GM12878 (cell line): ENCODE measurements at regions not wholly inside any gene's neighbourhood (a gene's known extent, or its start where the extent isn't known, plus 50 kb on each side); places are given as distances from the start of the nearest gene placed in this dataset.

ENCODE experiments used
- ATAC-seq: fragments of 200-7000 bp; cut with Tn5 transposase; 3 replicates; pipeline ENCODE4 v1.9.1; 2020; ENCODE audit warnings: mild to moderate bottlenecking, moderate library complexity
- BruUV-seq: library from RNA; stranded (reverse); fragments of 400-500 nt; replicated peaks from 2 replicates; lab custom pipeline; 2021; lab: Mats Ljungman, UMichigan
- CTCF ChIA-PET: fragments of 300-600 bp; sonication (Branson Sonifier 250); formaldehyde crosslinking; extraction: SDS; loops from one replicate; lab custom pipeline; 2021; ENCODE audit warnings: inconsistent platforms; lab: Yijun Ruan, JAX
- POLR2A ChIA-PET: fragments of 350-600 bp; formaldehyde crosslinking; extraction: SDS; loops from one replicate; lab custom pipeline; 2021; ENCODE audit warnings: inconsistent platforms; lab: Charles Lee
- RAD21 ChIA-PET: fragments of 300-600 bp; sonication (Branson Sonifier 250); formaldehyde crosslinking; loops from one replicate; lab custom pipeline; 2023; ENCODE audit warnings: antibody characterized with exemption; ENCODE audit not compliant: unreplicated experiment; lab: Charles Lee
- SMC1A ChIA-PET: fragments of 300-600 bp; sonication (Branson Sonifier 250); formaldehyde crosslinking; loops from one replicate; lab custom pipeline; 2023; ENCODE audit not compliant: unreplicated experiment, uncharacterized antibody; lab: Charles Lee
- DNase-seq: peaks from one replicate; pipeline ENCODE4 v3.0.0-alpha.2; 2011; ENCODE audit warnings: low read depth, low spot score
- FAIRE-seq: peaks from 3 replicates; lab custom pipeline; 2011; peaks lifted over from hg19 to GRCh38; lab: Jason Lieb, UNC
- H2AFZ ChIP-seq: 2 replicates; pipeline ENCODE4 v1.6.0; 2011; ENCODE audit warnings: low read depth, low read length, control low read depth; ENCODE audit not compliant: control insufficient read depth
- H3K27ac ChIP-seq: 2 replicates; pipeline ENCODE4 v1.5.1; 2011; ENCODE audit warnings: control low read depth; ENCODE audit not compliant: control insufficient read depth, insufficient read depth
- H3K27me3 ChIP-seq, 2 experiments: replicated peaks in 1 of 2; 2 replicates each; pipeline versions ENCODE4 v1.6.0 to v1.6.1; 2011; ENCODE audit warnings: low read length in 1 of 2; ENCODE audit not compliant: control insufficient read depth in 2 of 2, insufficient read depth in 2 of 2
- H3K36me3 ChIP-seq, 2 experiments: 2 replicates each; pipeline ENCODE4 v1.5.1; 2011; ENCODE audit warnings: low read length in 1 of 2; ENCODE audit not compliant: control insufficient read depth in 2 of 2, insufficient read depth in 2 of 2
- H3K4me1 ChIP-seq: 2 replicates; pipeline ENCODE4 v1.6.1; 2011; ENCODE audit warnings: mild to moderate bottlenecking, low read length, moderate library complexity, mixed read lengths; ENCODE audit not compliant: control insufficient read depth, insufficient read depth
- H3K4me2 ChIP-seq: 2 replicates; pipeline ENCODE4 v1.6.0; 2011; ENCODE audit warnings: control low read depth; ENCODE audit not compliant: control insufficient read depth, insufficient read depth
- H3K4me3 ChIP-seq: fragments of 200-600 bp; sonication (generic); 2 replicates; pipeline ENCODE4 v1.5.1; 2016
- H3K79me2 ChIP-seq: 2 replicates; pipeline ENCODE4 v1.6.0; 2011; ENCODE audit warnings: low read length; ENCODE audit not compliant: control insufficient read depth, insufficient read depth
- H3K9ac ChIP-seq: 2 replicates; pipeline ENCODE4 v1.8.0; 2011; ENCODE audit warnings: low read length, control low read depth, mixed read lengths; ENCODE audit not compliant: control insufficient read depth, insufficient read depth
- H3K9me3 ChIP-seq: replicated peaks from 3 replicates; pipeline ENCODE4 v1.5.1; 2011; ENCODE audit warnings: mild to moderate bottlenecking, low read length; ENCODE audit not compliant: control insufficient read depth, insufficient read depth
- H4K20me1 ChIP-seq: 2 replicates; pipeline ENCODE4 v1.6.0; 2011; ENCODE audit not compliant: control insufficient read depth, insufficient read depth
- ASH2L ChIP-seq: fragments of 300-600, 200-600 bp; sonication (generic); IDR thresholded peaks from 2 replicates; pipeline ENCODE4 v1.6.1; 2017; ENCODE audit warnings: low read depth, mild to moderate bottlenecking, borderline replicate concordance
- CHD4 ChIP-seq: fragments of 200-600 bp; sonication (generic); IDR thresholded peaks from 2 replicates; pipeline ENCODE4 v1.6.1; 2016; ENCODE audit warnings: mild to moderate bottlenecking
- RELA ChIP-seq: fragments of 450-650 bp; IDR thresholded peaks from 2 replicates; pipeline ENCODE4 v1.8.0; 2014; ENCODE audit warnings: borderline replicate concordance; ENCODE audit not compliant: partially characterized antibody
- USF2 ChIP-seq: IDR thresholded peaks from 2 replicates; pipeline ENCODE4 v1.6.1; 2011; ENCODE audit warnings: low read depth, low read length, improper control_type of control experiment, borderline replicate concordance
- ZNF24 ChIP-seq: fragments of 450-650 bp; IDR thresholded peaks from 2 replicates; pipeline ENCODE4 v1.6.1; 2017; ENCODE audit warnings: antibody characterized with exemption, mild to moderate bottlenecking
- WGBS: methylation state at CpG from one replicate; pipeline ENCODE4 v1.1.6; 2016; ENCODE audit warnings: low lambda C conversion rate; ENCODE audit not compliant: insufficient replicate concordance, insufficient coverage; ENCODE audit errors: missing lambda C conversion rate; 5-methylcytosine and 5-hydroxymethylcytosine counted together
- in situ Hi-C: fragments of 300-500 bp; cut with MboI; formaldehyde crosslinking; loops from 9 replicates; pipeline ENCODE4 v1.14.3; 2018; ENCODE audit warnings: mixed read lengths
- intact Hi-C: fragments of 100-400 bp; cut with micrococcal nuclease; formaldehyde crosslinking; loops from one replicate; pipeline ENCODE4 v1.14.2; 2022; ENCODE audit not compliant: unreplicated experiment
- TF ChIP-seq, protein P1 (sequence below): fragments of 450-650 bp; IDR thresholded peaks from 2 replicates; pipeline ENCODE4 v1.6.1; 2017; ENCODE audit warnings: mild to moderate bottlenecking, moderate library complexity
- TF ChIP-seq, protein P2 (sequence below): fragments of 450-650 bp; conservative IDR thresholded peaks from 2 replicates; pipeline ENCODE4 v1.6.1; 2017; ENCODE audit warnings: mild to moderate bottlenecking, moderate library complexity

- Histone ChIP-seq H4K20me1 (no peaks in the 10 kb centered on the region), H3K79me2 (no peaks in the 10 kb centered on the region), H3K27me3 (no peaks in the 10 kb centered on the region), H3K4me3 (no peak overlapping the region), H3K9ac (no peak overlapping the region), H3K4me1 (no peaks in the 10 kb centered on the region), H3K36me3 (no peaks in the 10 kb centered on the region), H3K4me2 (no peak overlapping the region), H3K9me3 (no peaks in the 10 kb centered on the region), H2AFZ (no peak overlapping the region), H3K27ac (no peak overlapping the region)
- POLR2A ChIA-PET, result no interaction called here
- ATAC-seq (no peak), FAIRE-seq (no peak), DNase-seq (no peak)
- in situ Hi-C loops (no loop called here), intact Hi-C loops (no loop called here)
- SMC1A ChIA-PET, result no interaction called here
- CTCF ChIA-PET, result no interaction called here
- RAD21 ChIA-PET, result no interaction called here
- TF ChIP-seq USF2 (no peak), ASH2L (no peak), ZNF24 (no peak), RELA (no peak), CHD4 (no peak)
- TF ChIP-seq, protein P1, sequence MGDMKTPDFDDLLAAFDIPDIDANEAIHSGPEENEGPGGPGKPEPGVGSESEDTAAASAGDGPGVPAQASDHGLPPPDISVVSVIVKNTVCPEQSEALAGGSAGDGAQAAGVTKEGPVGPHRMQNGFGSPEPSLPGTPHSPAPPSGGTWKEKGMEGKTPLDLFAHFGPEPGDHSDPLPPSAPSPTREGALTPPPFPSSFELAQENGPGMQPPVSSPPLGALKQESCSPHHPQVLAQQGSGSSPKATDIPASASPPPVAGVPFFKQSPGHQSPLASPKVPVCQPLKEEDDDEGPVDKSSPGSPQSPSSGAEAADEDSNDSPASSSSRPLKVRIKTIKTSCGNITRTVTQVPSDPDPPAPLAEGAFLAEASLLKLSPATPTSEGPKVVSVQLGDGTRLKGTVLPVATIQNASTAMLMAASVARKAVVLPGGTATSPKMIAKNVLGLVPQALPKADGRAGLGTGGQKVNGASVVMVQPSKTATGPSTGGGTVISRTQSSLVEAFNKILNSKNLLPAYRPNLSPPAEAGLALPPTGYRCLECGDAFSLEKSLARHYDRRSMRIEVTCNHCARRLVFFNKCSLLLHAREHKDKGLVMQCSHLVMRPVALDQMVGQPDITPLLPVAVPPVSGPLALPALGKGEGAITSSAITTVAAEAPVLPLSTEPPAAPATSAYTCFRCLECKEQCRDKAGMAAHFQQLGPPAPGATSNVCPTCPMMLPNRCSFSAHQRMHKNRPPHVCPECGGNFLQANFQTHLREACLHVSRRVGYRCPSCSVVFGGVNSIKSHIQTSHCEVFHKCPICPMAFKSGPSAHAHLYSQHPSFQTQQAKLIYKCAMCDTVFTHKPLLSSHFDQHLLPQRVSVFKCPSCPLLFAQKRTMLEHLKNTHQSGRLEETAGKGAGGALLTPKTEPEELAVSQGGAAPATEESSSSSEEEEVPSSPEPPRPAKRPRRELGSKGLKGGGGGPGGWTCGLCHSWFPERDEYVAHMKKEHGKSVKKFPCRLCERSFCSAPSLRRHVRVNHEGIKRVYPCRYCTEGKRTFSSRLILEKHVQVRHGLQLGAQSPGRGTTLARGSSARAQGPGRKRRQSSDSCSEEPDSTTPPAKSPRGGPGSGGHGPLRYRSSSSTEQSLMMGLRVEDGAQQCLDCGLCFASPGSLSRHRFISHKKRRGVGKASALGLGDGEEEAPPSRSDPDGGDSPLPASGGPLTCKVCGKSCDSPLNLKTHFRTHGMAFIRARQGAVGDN, result no peak
- TF ChIP-seq, protein P2, sequence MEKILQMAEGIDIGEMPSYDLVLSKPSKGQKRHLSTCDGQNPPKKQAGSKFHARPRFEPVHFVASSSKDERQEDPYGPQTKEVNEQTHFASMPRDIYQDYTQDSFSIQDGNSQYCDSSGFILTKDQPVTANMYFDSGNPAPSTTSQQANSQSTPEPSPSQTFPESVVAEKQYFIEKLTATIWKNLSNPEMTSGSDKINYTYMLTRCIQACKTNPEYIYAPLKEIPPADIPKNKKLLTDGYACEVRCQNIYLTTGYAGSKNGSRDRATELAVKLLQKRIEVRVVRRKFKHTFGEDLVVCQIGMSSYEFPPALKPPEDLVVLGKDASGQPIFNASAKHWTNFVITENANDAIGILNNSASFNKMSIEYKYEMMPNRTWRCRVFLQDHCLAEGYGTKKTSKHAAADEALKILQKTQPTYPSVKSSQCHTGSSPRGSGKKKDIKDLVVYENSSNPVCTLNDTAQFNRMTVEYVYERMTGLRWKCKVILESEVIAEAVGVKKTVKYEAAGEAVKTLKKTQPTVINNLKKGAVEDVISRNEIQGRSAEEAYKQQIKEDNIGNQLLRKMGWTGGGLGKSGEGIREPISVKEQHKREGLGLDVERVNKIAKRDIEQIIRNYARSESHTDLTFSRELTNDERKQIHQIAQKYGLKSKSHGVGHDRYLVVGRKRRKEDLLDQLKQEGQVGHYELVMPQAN, result no peak
- whole genome bisulfite sequencing, result 0% methylated on average over 1 of the region's 1 CpG
- BruUV-seq, result no TSS peak
Observed at GRCh38 chr7:125934955-125935354, 1005.3 kb upstream of the POT1 start.
